Colonic mucosa (tissue), 4 donors: ENCODE measurements at regions not wholly inside any gene's neighbourhood (a gene's known extent, or its start where the extent isn't known, plus 50 kb on each side); places are given as distances from the start of the nearest gene placed in this dataset.

Experiments
- DNase-seq: peaks from one replicate; pipeline ENCODE4 v3.0.0-alpha.2; 2020
- H3K27ac ChIP-seq: fragments of 200-600 bp; one replicate; pipeline ENCODE4 v1.8.0; 2021
- H3K27me3 ChIP-seq: fragments of 200-600 bp; one replicate; pipeline ENCODE4 v1.8.0; 2021
- H3K36me3 ChIP-seq: fragments of 200-600 bp; one replicate; pipeline ENCODE4 v1.8.0; 2021
- H3K4me1 ChIP-seq: fragments of 200-600 bp; one replicate; pipeline ENCODE4 v1.8.0; 2021; ENCODE audit warnings: mild to moderate bottlenecking
- H3K4me3 ChIP-seq: fragments of 200-600 bp; one replicate; pipeline ENCODE4 v1.8.0; 2021
- H3K9ac ChIP-seq, 2 donors: one replicate each; pipeline ENCODE4 v1.7.0; 2013; ENCODE audit warnings: control low read depth in 2 of 2, low read depth in 2 of 2, low read length in 2 of 2
- H3K9me3 ChIP-seq: fragments of 200-600 bp; one replicate; pipeline ENCODE4 v1.8.0; 2021
- CTCF ChIP-seq: fragments of 200-600 bp; IDR thresholded peaks from one replicate; pipeline ENCODE4 v1.8.0; 2022; ENCODE audit warnings: antibody characterized with exemption, mild to moderate bottlenecking
- intact Hi-C: fragments of 100-400 bp; cut with DNase I; formaldehyde crosslinking; loops from one replicate; pipeline ENCODE4 v1.14.1; 2022
- donor health status: healthy.
- donor health status: DM: no; HTN: no; CAD: no.
- donor health status: DM: no; HTN: no; CAD: no.

- DNase-seq: no peak
- H3K9ac ChIP-seq: no peak overlapping the region
- H3K9me3 ChIP-seq: no peaks in the 10 kb centered on the region
- intact Hi-C loops: no loop called here
- H3K27ac ChIP-seq: no peak overlapping the region
- no peak overlapping the region for H3K4me3 ChIP-seq
- TF ChIP-seq CTCF: no peak
- H3K4me1 ChIP-seq: no peaks in the 10 kb centered on the region
- H3K27me3 ChIP-seq: no peaks in the 10 kb centered on the region
- H3K36me3 ChIP-seq: no peaks in the 10 kb centered on the region
Observed at GRCh38 chr5:167460449-167461020, 830.9 kb upstream of the WWC1 start.

GRCh38 chr5:167463939-167464338 lies 827.5 kb upstream of the WWC1 start:
- no peaks in the 10 kb centered on the region for H3K9me3 ChIP-seq

GRCh38 chr5:167466992-167467391 lies 824.5 kb upstream of the WWC1 start:
- Histone ChIP-seq H3K36me3 (no peaks in the 10 kb centered on the region), H3K9me3 (no peaks in the 10 kb centered on the region), H3K4me3 (no peak overlapping the region), H3K27me3 (no peaks in the 10 kb centered on the region), H3K9ac (no peak overlapping the region), H3K27ac (no peak overlapping the region), H3K4me1 (no peaks in the 10 kb centered on the region)
- DNase-seq: no peak
- intact Hi-C loops: no loop called here
- TF ChIP-seq CTCF: no peak

More at GRCh38 chr5:167463939-167464338, 827.5 kb upstream of the WWC1 start:
- H3K27ac ChIP-seq: no peak overlapping the region
- DNase-seq: no peak
- H3K9ac ChIP-seq: no peak overlapping the region
- H3K4me3 ChIP-seq: no peak overlapping the region
- H3K4me1 ChIP-seq: no peaks in the 10 kb centered on the region
- intact Hi-C loops: no loop called here
- no peaks in the 10 kb centered on the region for H3K27me3 ChIP-seq
- no peaks in the 10 kb centered on the region for H3K36me3 ChIP-seq
- no peak for TF ChIP-seq CTCF

- no peaks in the 10 kb centered on the region for H3K4me1 ChIP-seq
- no peak overlapping the region for H3K27ac ChIP-seq
- TF ChIP-seq CTCF: no peak
- no peaks in the 10 kb centered on the region for H3K9me3 ChIP-seq
- intact Hi-C loops: no loop called here
- no peak for DNase-seq
- H3K27me3 ChIP-seq: no peaks in the 10 kb centered on the region
- H3K9ac ChIP-seq: no peak overlapping the region
- no peak overlapping the region for H3K4me3 ChIP-seq
- no peaks in the 10 kb centered on the region for H3K36me3 ChIP-seq
Observed at GRCh38 chr5:167472566-167473108, 818.8 kb upstream of the WWC1 start.

GRCh38 chr5:167478188-167478587 lies 813.3 kb upstream of the WWC1 start:
- no peaks in the 10 kb centered on the region for H3K9me3 ChIP-seq
- H3K9ac ChIP-seq: no peak overlapping the region
- no peak for DNase-seq
- no peak overlapping the region for H3K4me3 ChIP-seq
- H3K27me3 ChIP-seq: no peaks in the 10 kb centered on the region
- H3K36me3 ChIP-seq: no peaks in the 10 kb centered on the region
- no peaks in the 10 kb centered on the region for H3K4me1 ChIP-seq
- intact Hi-C loops: no loop called here
- no peak overlapping the region for H3K27ac ChIP-seq
- TF ChIP-seq CTCF: no peak
